HEK293 (cell line): ENCODE measurements at regions not wholly inside any gene's neighbourhood (a gene's known extent, or its start where the extent isn't known, plus 50 kb on each side); places are given as distances from the start of the nearest gene placed in this dataset.

Source experiments
- ATF2 ChIP-seq: fragments of 450-650 bp; formaldehyde crosslinking; IDR thresholded peaks from 2 replicates; pipeline ENCODE4 v1.5.1; 2016; ENCODE audit warnings: missing biosample characterization, missing genetic modification characterization, low read depth
- KLF16 ChIP-seq: fragments of 450-650 bp; formaldehyde crosslinking; IDR thresholded peaks from 2 replicates; pipeline ENCODE4 v1.5.1; 2017; ENCODE audit warnings: missing biosample characterization, missing genetic modification characterization
- MZF1 ChIP-seq: fragments of 450-650 bp; formaldehyde crosslinking; IDR thresholded peaks from 2 replicates; pipeline ENCODE4 v1.5.1; 2017; ENCODE audit warnings: missing biosample characterization, missing genetic modification characterization, borderline replicate concordance
- PRDM2 ChIP-seq: fragments of 450-650 bp; formaldehyde crosslinking; IDR thresholded peaks from 2 replicates; pipeline ENCODE4 v1.5.1; 2016; ENCODE audit warnings: missing biosample characterization, missing genetic modification characterization, borderline replicate concordance
- REPIN1 ChIP-seq: fragments of 450-650 bp; formaldehyde crosslinking; IDR thresholded peaks from 2 replicates; pipeline ENCODE4 v1.5.1; 2017; ENCODE audit warnings: missing biosample characterization, missing genetic modification characterization, low read depth
- ZBTB17 ChIP-seq: fragments of 450-650 bp; formaldehyde crosslinking; IDR thresholded peaks from 2 replicates; pipeline ENCODE4 v1.5.1; 2016; ENCODE audit warnings: missing biosample characterization, missing genetic modification characterization
- ZBTB8A ChIP-seq: fragments of 450-650 bp; formaldehyde crosslinking; IDR thresholded peaks from 2 replicates; pipeline ENCODE4 v1.5.1; 2016; ENCODE audit warnings: missing biosample characterization, missing genetic modification characterization
- ZFP37 ChIP-seq: fragments of 450-650 bp; formaldehyde crosslinking; IDR thresholded peaks from 2 replicates; pipeline ENCODE4 v1.5.1; 2016; ENCODE audit warnings: missing biosample characterization, missing genetic modification characterization
- ZNF184 ChIP-seq: fragments of 450-650 bp; IDR thresholded peaks from 2 replicates; pipeline ENCODE4 v1.5.1; 2018; ENCODE audit warnings: missing biosample characterization, mild to moderate bottlenecking, missing genetic modification characterization
- ZNF223 ChIP-seq: fragments of 450-650 bp; formaldehyde crosslinking; IDR thresholded peaks from 2 replicates; pipeline ENCODE4 v1.5.1; 2016; ENCODE audit warnings: missing biosample characterization, missing genetic modification characterization
- ZNF280C ChIP-seq: fragments of 450-650 bp; formaldehyde crosslinking; IDR thresholded peaks from 2 replicates; pipeline ENCODE4 v1.5.1; 2016; ENCODE audit warnings: missing biosample characterization, missing genetic modification characterization
- ZNF302 ChIP-seq: fragments of 450-650 bp; formaldehyde crosslinking; IDR thresholded peaks from 2 replicates; pipeline ENCODE4 v1.5.1; 2016; ENCODE audit warnings: missing biosample characterization, missing genetic modification characterization, low read depth
- ZNF350 ChIP-seq: fragments of 450-650 bp; formaldehyde crosslinking; IDR thresholded peaks from 2 replicates; pipeline ENCODE4 v1.5.0; 2017; ENCODE audit warnings: missing biosample characterization, mild to moderate bottlenecking, missing genetic modification characterization
- ZNF354C ChIP-seq: fragments of 450-650 bp; formaldehyde crosslinking; IDR thresholded peaks from 2 replicates; pipeline ENCODE4 v1.5.1; 2016; ENCODE audit warnings: missing biosample characterization, missing genetic modification characterization, low read depth, borderline replicate concordance
- ZNF529 ChIP-seq: fragments of 450-650 bp; formaldehyde crosslinking; IDR thresholded peaks from 2 replicates; pipeline ENCODE4 v1.5.1; 2017; ENCODE audit warnings: missing genetic modification characterization, missing biosample characterization; ENCODE audit not compliant: insufficient replicate concordance
- ZNF548 ChIP-seq: fragments of 450-650 bp; formaldehyde crosslinking; IDR thresholded peaks from 2 replicates; pipeline ENCODE4 v1.5.1; 2016; ENCODE audit warnings: missing biosample characterization, missing genetic modification characterization
- ZNF555 ChIP-seq: fragments of 450-650 bp; formaldehyde crosslinking; conservative IDR thresholded peaks from 2 replicates; pipeline ENCODE4 v1.5.1; 2017; ENCODE audit warnings: missing biosample characterization, mild to moderate bottlenecking, missing genetic modification characterization, inconsistent platforms
- ZNF645 ChIP-seq: fragments of 450-650 bp; formaldehyde crosslinking; IDR thresholded peaks from 2 replicates; pipeline ENCODE4; 2016; ENCODE audit warnings: missing biosample characterization, missing genetic modification characterization
- ZNF654 ChIP-seq: fragments of 450-650 bp; formaldehyde crosslinking; IDR thresholded peaks from 2 replicates; pipeline ENCODE4 v1.5.1; 2016; ENCODE audit warnings: low read depth, missing biosample characterization, missing genetic modification characterization
- ZNF670 ChIP-seq: fragments of 450-650 bp; formaldehyde crosslinking; IDR thresholded peaks from 2 replicates; pipeline ENCODE4 v1.5.1; 2016; ENCODE audit warnings: missing biosample characterization, missing genetic modification characterization, low read depth
- ZNF677 ChIP-seq: fragments of 450-650 bp; IDR thresholded peaks from 2 replicates; pipeline ENCODE4 v1.5.0; 2018; ENCODE audit warnings: missing biosample characterization, mild to moderate bottlenecking, missing genetic modification characterization, moderate library complexity
- ZNF704 ChIP-seq: fragments of 450-650 bp; formaldehyde crosslinking; IDR thresholded peaks from 2 replicates; pipeline ENCODE4 v1.5.1; 2016; ENCODE audit warnings: missing biosample characterization, missing genetic modification characterization
- ZNF707 ChIP-seq: fragments of 450-650 bp; formaldehyde crosslinking; IDR thresholded peaks from 2 replicates; pipeline ENCODE4 v1.5.1; 2016; ENCODE audit warnings: missing biosample characterization, missing genetic modification characterization
- ZNF777 ChIP-seq: fragments of 450-650 bp; formaldehyde crosslinking; IDR thresholded peaks from 2 replicates; pipeline ENCODE4 v1.5.1; 2017; ENCODE audit warnings: missing biosample characterization, missing genetic modification characterization, borderline replicate concordance
- ZNF792 ChIP-seq: fragments of 450-650 bp; formaldehyde crosslinking; IDR thresholded peaks from 2 replicates; pipeline ENCODE4 v1.5.1; 2016; ENCODE audit warnings: missing biosample characterization, missing genetic modification characterization
- ZNF837 ChIP-seq: fragments of 450-650 bp; formaldehyde crosslinking; IDR thresholded peaks from 2 replicates; pipeline ENCODE4 v1.5.1; 2016; ENCODE audit warnings: missing biosample characterization, missing genetic modification characterization
- ZSCAN4 ChIP-seq: fragments of 450-650 bp; formaldehyde crosslinking; IDR thresholded peaks from 2 replicates; pipeline ENCODE4 v1.5.1; 2017; ENCODE audit warnings: missing biosample characterization, missing genetic modification characterization

- no peak for TF ChIP-seq ZNF837
- no peak for TF ChIP-seq ZNF350 (tag by site-specific recombination)
- TF ChIP-seq ZNF670 = no peak
- TF ChIP-seq ZNF555 = no peak
- no peak for TF ChIP-seq ZNF704
- no peak for TF ChIP-seq ZNF354C (tag by site-specific recombination)
- TF ChIP-seq PRDM2 (tag by site-specific recombination) = no peak
- no peak for TF ChIP-seq ZNF707 (tag by site-specific recombination)
- peak; percentile 58 for TF ChIP-seq ZBTB8A (tag by site-specific recombination)
- TF ChIP-seq ZNF280C (tag by site-specific recombination) = no peak
- no peak for TF ChIP-seq ZNF548 (tag by site-specific recombination)
- no peak for TF ChIP-seq ZNF184 (tag by site-specific recombination)
- TF ChIP-seq ZBTB17 (tag by site-specific recombination) = peak; percentile 36; the same call in 1 of the 2 replicates
- no peak for TF ChIP-seq ZNF792 (tag by site-specific recombination)
- no peak for TF ChIP-seq ZNF654 (tag by site-specific recombination)
- TF ChIP-seq ATF2 (tag by site-specific recombination) = no peak
- TF ChIP-seq ZNF677 (tag by site-specific recombination) = no peak
- TF ChIP-seq ZNF529 (tag by site-specific recombination) = no peak
- no peak for TF ChIP-seq ZNF302
- TF ChIP-seq KLF16 (tag by site-specific recombination) = no peak
- TF ChIP-seq ZSCAN4 = peak; percentile 24; the same call in 1 of the 2 replicates
- TF ChIP-seq MZF1 (tag by site-specific recombination) = peak; percentile 87; the same call in 1 of the 2 replicates
- TF ChIP-seq REPIN1 = no peak
- TF ChIP-seq ZNF645 (tag by site-specific recombination) = no peak
- TF ChIP-seq ZNF223 (tag by site-specific recombination) = no peak
- no peak for TF ChIP-seq ZNF777 (tag by site-specific recombination)
- TF ChIP-seq ZFP37 (tag by site-specific recombination) = no peak
Observed at GRCh38 chr4:30950737-30951136, 230.6 kb downstream of the PCDH7 start (continued).
